GM19025 (cell line): ENCODE measurements at regions not wholly inside any gene's neighbourhood (a gene's known extent, or its start where the extent isn't known, plus 50 kb on each side); places are given as distances from the start of the nearest gene placed in this dataset.

Experiments
- ATAC-seq: cut with Tn5 transposase; IDR thresholded peaks from one replicate; pipeline ENCODE4 v1.9.1; 2021; ENCODE audit warnings: mild to moderate bottlenecking, low read depth, moderate library complexity; ENCODE audit not compliant: unreplicated experiment

DNA sequence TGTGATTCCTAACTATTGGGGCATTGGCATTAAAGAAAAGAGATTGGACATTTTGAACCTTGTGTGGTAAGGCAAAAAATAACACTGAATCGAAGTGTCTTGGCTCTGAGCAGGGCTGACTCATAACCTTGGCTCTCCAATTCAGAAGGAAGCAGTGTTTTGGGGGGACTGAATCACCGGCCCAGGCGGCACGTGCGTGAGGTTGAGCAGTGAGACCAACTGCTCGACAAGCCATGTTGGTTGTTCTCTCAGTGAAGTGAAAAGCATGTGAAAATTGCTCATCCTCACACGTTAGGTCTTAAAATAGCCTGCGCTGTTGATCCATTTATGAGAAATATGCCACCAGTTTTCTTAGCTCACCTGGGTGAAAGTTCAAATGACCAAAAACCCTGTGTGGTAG lies 137.8 kb upstream of the SPACA1 start:
- no peak for ATAC-seq

DNA sequence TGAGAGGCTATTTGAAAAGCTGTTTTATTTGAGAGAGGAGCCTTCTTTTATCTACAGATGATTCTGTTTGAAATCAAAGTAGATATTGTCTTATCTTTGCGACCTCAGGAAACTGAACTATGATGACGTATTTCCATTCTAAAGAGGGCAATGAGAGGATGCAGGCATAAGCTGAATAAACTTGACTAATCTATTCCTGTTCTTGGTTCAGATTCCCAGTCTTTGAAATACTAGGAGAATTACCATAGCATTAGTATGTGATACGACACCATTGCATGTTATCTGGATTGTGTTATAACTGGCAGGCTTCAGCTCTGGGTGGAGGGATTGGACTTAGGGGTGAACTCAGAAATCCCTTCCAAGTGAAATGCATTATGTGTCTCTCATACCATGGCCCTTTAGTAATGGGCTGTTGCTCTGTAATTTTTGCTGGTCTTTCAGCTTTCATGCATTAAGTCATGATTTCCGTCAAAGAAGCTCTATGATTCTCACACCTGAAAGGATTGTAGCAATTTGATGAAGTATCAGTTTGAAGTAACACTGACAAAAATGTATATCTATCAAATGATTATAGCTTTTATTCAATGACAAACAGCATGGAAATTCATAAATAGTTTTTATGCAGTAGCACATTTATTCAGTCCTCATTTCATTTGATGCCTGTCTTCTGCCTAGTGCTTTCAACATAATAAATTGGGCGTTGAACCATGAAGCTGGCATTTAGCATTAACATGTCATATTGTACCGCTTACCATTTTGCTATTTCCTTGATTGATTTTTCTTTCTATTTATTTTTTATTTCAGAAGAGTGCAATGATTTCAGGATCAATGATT lies 138.4 kb upstream of the SPACA1 start:
- ATAC-seq: no peak

DNA sequence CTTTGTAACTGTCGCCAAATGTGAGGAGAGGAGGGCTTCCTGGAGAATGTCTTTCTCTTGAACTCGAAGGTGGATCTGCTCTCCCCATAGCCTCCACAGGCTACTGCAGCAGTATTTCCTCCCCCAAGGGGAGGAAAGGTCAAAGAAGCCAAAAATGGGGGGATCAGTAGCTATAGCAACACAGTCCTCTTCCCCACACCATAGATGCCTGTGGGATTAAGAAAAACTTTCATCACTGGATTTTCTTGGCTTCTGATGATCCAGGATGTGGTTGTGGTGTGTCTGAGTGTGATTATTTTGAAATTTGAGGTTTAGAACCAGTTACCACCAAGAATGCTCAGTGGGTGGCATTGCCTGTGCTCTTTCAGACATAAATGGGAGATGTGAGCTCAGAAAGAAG lies 140.1 kb upstream of the SPACA1 start:
- no peak for ATAC-seq

DNA sequence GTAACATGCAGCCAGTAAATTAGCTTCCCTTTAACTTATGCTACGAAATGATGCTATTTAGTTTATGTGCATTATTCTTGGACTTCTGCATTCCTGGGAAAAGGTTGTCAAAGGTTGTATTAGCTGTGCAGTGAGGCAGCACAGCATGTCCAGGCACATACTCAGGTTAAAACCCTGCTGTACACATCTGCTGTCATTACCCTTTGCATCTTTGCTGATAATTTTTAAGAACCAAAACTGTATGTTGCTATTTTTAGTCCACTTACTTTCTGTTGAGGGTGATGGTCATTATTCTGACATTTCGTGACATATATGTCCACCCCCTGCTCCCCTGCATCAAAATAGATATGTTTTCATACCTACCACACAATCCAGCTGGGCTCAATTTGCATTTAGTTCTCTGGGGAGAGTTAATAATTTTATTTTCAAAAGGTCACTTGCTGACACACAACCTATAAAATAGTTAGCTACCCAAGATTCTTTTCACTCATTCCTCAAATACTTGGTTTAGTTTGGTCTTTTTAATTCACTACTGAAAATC lies 142.5 kb upstream of the SPACA1 start:
- ATAC-seq: peak; percentile 85

DNA sequence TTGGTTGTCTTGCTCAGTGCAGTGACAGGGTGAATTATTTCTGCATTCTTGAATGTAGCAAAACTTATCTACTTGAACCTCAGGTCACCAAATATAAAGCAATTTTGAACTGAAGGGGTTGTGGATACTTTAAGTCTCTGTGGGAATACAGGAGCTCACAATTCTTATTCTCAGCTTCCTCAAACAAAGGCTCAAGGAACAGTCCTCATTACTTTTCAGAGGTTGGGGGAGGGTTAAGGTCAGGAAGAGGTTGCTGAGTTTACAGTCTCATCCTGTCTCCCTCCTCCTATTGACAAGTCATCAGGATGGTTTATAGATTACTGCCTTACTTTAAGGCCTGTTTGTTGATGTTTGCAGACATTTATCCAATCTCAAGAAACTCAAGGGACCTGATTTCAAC lies 143.6 kb upstream of the SPACA1 start:
- ATAC-seq: no peak

DNA sequence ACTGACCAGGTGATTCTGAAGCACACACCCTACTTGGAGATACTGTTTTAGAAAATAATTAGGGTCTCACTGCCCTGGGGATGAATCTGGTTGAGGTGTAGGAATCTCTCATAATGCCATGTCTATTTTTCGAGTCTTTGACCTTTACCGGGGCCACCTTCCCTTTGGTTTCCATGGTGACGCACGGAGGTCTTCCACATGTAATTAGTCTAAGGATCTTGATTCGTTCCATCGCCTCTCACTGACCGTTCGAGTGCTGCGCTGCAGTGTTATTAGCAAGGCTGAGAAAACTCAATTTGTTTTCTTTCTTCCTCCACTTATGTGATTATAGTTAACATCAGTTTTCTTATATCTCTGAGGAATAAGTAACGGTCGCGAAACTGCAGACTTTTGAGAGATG lies 144.3 kb upstream of the SPACA1 start:
- no peak for ATAC-seq

DNA sequence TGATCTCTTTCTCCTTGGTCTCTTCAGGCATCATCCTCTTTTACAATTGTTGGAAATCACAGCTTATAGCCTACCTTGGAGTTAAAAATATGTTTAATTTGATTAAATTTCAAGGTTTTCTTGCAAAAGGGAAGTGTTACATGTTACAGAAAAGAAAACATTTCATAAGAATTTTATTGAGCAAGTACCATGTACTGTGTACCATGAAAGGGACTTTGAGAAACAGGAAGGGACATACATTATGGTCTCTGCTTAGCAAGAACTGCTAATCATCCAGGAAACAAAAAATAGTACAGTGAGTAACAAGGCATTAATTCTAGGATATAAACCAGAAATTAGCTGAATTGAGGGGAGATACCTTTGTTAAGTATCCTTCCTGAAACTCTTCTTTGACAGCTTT lies 145.3 kb upstream of the SPACA1 start:
- ATAC-seq: no peak

DNA sequence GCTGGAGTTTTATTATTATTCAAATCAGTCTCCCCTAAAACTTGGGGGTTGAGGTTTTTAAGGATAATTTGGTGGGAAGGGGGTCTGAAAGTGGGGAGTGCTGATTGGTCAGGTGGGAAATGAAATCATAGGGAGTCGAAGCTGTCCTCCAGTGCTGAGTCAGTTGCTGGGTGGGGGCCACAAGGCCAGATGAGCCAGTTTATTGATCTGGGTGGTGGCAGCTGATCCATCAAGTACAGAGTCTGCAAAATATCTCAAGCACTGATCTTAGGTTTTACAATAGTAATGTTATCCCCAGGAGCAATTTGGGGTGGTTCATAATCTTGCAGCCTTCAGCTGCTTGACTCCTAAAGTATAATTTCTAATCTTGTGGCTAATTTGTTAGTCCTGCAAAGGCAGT lies 146.0 kb upstream of the SPACA1 start:
- ATAC-seq: no peak

DNA sequence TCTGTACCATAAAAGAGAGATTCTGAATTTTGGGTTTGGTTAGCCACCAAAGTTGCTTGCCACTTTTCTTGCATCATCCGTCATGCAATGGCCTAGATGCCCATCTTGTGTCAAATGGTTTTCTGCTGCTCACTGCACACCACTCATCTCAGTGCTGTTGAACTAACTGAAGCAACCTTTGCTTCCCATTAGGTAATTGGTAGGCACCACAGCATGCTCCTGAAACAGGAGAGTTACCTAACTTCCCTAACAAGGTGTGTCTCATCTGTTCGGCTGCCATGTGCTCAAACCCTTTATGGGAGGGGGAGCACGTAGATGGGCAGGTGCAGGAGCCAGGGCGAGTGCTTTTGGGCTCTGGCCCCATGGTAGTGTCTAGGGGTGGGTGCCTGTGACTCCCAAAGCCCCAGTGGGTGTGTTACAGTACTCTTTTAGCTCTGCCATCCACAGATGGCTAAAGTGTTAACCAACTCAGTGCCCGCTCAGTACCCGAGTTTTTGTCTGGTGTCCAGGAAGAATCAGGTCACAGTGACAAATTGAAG lies 147.4 kb upstream of the SPACA1 start:
- no peak for ATAC-seq

DNA sequence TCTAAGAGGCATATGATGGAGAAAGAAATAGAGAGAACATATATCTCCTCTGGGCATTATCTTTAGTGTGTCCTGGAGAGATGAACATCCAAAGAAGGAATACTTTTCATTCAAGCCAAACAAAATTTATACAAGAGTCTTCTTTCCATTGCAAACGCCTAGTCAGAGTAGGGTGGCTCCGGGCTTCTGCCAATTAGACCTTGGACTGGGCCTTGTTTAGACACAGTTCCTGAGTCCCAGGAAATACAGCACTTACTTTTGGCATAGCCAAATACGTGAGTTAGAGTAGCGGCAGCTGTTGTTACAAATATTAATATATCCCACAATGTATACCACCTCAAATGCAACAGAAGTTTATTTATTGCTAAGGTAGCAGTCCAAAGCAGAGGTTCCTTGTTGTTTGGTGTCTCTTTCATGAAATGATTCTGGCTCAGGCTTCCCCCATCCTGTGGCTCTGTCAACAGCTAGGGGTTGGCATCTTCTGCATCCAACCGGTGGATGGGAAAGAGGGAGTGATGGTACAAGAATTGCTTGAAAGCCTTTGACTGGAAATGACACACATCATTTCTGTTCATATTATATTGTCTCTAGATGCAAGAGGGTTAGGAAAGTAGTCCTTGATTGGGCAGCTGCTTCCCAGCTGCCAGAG lies 148.0 kb upstream of the SPACA1 start:
- ATAC-seq: no peak

DNA sequence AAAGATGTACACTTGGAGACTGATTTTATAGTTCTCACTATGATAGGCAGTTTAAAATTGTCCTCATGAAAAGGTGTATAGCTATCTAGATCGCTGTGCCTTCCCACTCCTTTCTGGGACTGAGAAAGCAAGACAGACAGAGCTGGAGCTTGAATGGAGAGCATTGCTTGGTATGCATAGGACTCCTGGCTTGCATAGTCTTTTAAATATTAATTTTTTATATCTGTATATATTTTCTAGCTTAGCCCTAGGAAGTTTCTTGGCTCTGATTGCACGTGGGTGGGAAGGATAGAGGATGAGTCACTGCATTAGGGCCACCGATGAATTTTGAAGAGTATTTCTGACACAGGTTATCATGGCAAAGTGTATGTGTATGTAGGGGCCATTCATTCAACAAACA lies 150.0 kb upstream of the SPACA1 start:
- ATAC-seq: no peak

DNA sequence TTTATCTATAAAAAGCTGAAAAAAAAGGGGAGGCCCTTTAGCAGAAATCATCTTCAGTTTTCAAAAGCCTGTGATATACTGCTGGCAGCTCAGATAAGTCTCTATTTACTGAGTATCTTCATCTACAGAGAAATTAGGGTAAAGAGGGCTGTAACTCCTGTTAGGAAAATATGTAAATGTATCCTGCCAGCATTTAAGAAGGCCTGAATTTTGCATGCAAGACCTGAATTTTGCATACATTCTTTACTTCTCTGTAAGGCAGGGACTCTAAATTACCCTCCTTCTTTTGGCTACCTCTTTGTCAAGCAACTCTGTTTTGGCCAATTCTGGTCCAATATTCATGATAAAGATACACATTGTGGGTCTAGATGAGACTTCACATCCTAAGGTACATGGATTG lies 150.6 kb upstream of the SPACA1 start:
- ATAC-seq: no peak

DNA sequence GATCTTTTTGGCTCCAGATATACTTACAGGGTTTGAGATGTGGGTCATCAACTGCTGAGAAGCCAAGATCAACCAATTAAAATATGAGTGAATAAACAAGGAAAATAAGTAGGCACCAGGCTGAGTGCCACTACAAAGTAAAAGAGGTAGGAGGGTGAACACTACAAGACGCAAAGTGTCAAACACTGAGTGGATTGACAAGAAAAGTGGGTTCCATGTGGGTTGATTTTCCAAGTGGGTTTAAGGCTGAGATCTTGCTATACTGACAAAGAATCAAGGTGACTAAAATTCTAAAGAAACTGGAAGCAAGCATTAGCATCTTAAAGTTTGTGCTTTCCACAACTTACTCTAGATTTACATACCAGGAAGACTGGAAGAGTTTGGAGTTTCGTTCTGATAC lies 160.4 kb upstream of the SPACA1 start:
- no peak for ATAC-seq

DNA sequence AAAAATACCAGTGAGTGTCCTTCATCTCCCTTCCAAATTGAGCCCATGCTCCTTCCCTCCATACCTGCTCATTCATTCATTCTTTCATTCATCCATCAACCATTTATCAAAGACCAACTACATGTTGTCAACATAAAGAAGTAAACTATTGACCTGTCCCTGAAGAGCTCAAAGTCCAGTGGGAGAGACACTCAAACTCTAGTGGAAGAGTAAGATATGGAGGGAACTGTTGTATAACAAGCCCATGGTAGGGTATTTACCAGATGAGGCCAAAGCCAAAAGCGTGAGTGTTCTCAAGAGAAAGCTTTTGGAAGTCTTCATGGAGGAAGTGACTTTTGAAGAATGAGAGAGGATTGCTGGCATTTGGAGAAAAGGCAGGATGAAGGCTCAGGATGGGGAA lies 163.4 kb upstream of the SPACA1 start:
- ATAC-seq: no peak

DNA sequence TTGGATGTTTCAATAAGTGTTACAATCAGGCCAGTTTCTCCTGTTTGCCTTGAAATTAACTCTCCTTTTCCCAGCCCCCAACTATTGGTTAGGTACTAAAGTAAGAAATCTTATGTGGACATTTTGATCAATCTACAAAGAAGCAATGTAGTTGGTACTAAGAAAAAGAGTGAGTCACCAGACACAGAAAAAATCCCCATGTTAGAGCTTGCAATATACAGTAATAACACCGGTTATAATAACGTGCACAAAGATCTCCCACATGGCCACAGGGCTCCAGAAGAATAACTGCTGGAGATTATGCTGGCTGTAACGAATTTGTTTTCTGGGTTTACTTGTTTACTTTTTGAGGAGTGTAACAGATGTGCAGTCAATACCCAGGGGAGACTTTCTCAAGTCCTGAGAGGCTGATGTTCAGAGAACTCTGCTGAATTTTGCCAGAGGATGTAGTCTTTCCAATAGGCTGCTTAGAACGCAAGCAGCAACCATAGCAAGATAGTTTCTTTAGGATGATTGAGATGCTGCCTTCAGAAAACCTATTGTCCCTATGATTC lies 166.2 kb upstream of the SPACA1 start:
- no peak for ATAC-seq

DNA sequence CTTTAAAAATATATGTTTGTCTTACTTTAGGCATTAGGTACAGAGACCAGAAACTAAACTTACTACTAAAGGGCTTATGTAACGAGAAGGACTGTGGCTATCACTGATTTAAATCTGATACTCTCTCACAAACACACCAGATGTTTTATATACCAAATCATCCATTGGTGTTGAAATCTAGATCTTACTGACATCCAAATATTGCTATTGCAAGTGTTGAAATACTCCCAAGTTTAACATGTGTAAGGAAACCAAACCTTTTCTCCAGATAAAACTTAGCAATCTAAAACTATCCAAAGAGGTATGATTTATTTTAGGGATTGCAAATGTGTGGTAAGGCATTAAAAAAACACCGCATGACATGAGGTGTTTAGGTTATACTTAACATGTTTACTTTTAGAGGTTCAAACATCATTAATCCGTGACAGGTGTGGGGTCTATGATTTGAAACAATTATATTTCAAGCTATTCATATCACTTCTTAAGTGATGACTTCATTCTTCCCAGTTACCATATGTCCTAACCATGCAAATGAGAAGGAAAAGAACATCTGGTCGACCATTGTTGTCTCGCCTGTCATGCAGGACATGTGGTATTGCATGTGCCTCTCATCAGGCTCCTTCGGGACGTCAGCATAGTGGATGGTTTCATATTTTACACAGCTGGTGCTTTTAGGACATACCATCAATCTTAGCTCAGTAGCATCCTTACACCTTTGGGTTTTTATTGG lies 168.3 kb upstream of the SPACA1 start:
- ATAC-seq: peak; percentile 68

DNA sequence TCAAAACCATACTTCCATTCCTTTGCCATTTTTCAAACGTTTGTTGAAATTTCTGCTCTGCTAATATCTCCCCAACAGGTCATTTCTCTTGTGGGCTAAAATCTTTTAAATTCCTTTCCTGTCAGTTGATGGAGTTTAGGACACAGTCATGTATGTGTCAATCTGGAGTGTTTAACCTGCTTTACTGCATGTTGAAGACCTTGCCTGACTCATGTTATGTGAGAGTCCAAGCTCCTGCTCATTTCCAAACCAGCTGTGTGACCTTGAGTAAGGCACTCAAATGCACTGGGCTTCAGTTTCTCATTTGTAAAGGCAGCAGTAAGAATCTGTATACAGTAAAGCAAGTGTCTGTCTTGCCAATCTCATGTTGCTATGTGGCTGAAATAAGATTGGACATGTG lies 171.9 kb upstream of the SPACA1 start:
- no peak for ATAC-seq

DNA sequence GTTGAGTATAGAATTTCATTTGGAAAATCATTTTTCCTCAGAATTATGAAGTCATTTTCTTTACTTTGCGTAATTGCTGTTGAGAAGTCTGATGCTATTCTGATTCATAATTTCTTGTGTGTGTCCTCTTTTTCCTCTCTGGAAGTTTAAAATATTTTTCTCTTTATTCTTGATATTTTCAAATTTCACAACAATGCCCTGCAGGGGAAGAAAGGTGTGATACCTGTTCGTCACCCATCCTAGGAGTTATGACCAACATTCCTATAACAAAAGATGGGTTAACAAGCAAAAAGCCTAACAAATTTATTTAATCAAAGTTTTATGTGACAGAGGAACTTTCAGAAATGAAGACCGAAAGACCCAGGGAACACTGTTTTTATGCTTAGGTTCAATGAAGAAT lies 171.5 kb upstream of the AKIRIN2 start:
- no peak for ATAC-seq

DNA sequence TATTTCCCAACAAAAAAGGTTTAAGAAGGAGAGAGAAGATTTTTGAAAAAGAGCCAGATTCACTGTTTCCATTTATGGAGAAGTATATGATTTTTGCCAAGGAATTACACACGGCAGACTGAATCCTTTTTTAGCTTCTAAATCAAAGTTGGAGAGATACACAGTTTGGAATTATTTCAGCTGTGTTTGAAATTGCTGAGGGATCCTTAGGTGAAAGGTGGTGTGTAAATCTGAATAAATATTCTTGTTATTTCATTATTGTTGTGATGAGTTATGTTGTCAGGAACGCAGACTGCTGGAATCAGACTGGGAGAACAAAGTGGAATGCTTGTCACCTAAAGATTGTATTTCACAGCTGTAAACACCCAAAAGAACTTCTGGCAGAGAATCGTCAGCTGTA lies 168.5 kb upstream of the AKIRIN2 start:
- no peak for ATAC-seq

DNA sequence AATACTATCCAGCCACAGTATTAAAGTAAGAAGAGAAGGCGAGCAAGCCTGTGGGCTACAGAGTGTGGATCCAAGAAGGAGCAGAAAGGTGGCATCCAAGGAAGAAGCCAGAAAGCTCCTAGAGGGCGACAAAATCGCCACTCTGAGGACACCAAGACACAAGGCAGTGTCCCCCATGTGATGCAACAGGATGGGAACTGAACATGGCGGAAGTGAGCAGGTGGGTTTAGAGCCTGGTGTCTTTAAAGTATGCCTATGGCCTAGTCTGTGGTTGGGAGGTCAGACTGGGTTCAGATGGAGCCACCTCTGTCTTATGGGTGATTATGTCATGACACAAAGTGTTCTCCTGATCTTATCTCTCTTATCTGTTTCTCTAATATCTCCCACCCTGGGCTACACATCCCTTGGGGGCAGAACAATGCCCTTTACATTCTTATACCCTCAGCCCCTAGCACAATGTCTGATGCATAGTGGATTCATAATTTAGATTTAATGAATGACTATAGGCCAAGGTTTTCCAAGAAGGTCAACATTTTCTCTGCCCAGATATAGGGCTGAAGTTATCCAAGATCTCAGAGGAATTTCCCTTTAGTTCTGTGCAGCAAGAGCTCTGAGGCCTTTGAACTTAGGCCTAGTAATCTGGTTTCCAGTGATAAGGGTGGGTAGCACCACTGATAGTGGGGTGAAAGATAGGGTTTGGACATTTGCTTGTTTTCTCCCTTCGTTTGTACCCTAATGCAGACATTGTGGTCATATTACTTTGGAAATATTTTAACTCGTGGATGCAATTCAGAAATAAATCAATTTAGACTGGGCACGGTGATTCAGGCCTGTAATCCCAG lies 167.3 kb upstream of the AKIRIN2 start:
- no peak for ATAC-seq
